SK-N-SH (cell line): ENCODE measurements at regions not wholly inside any gene's neighbourhood (a gene's known extent, or its start where the extent isn't known, plus 50 kb on each side); places are given as distances from the start of the nearest gene placed in this dataset.

Experiments used
- CTCF ChIA-PET: fragments of 300-600, 350-600 bp; formaldehyde crosslinking; extraction: SDS; loops from one replicate; lab custom pipeline; 2021; lab: Yijun Ruan, JAX
- POLR2A ChIA-PET: fragments of 350-600 bp; sonication (Branson Sonifier 250); formaldehyde crosslinking; extraction: SDS; loops from one replicate; lab custom pipeline; 2020; ENCODE audit warnings: antibody characterized with exemption, inconsistent platforms; lab: Yijun Ruan, JAX
- DNase-seq: peaks from one replicate; pipeline ENCODE4 v3.0.0; 2012
- H2AFZ ChIP-seq: fragments of 200-600 bp; sonication (generic); 2 replicates; pipeline ENCODE4 v1.8.1; 2016; ENCODE audit warnings: antibody characterized with exemption, mild to moderate bottlenecking, low read depth
- H3F3A ChIP-seq: fragments of 200-600 bp; sonication (generic); replicated peaks from 2 replicates; pipeline ENCODE3; 2016; ENCODE audit warnings: antibody characterized with exemption, mild to moderate bottlenecking; ENCODE audit not compliant: insufficient read depth
- H3K27ac ChIP-seq, 2 experiments: fragments of 200-500 bp in 1 of 2; fragments of 200-600 bp in 1 of 2; sonication (Bioruptor generic) in 1 of 2; sonication (generic), shearing (Covaris generic) in 1 of 2; 2 replicates each; pipeline versions ENCODE4 v1.5.1 to v1.6.1; 2014 to 2016; ENCODE audit warnings: low read depth in 2 of 2, inconsistent platforms in 1 of 2, low read length in 1 of 2, mild to moderate bottlenecking in 1 of 2, mixed read lengths in 1 of 2
- H3K27me3 ChIP-seq: fragments of 200-600 bp; sonication (generic), shearing (Covaris generic); 2 replicates; pipeline ENCODE4 v1.6.1; 2016; ENCODE audit warnings: mixed run types; ENCODE audit not compliant: insufficient read depth
- H3K36me3 ChIP-seq, 2 experiments: fragments of 200-500 bp in 1 of 2; fragments of 200-600 bp in 1 of 2; sonication (Bioruptor generic) in 1 of 2; sonication (generic) in 1 of 2; replicated peaks in 1 of 2; 2 replicates each; pipeline versions ENCODE3 to v1.5.1; 2014 to 2016; ENCODE audit warnings: low read length in 1 of 2, mild to moderate bottlenecking in 1 of 2; ENCODE audit not compliant: insufficient read depth in 2 of 2, control insufficient read depth in 1 of 2
- H3K4me1 ChIP-seq, 2 experiments: fragments of 200-500 bp in 1 of 2; fragments of 200-600 bp in 1 of 2; sonication (Bioruptor generic) in 1 of 2; sonication (generic), shearing (Covaris generic) in 1 of 2; 2 replicates each; pipeline versions ENCODE4 v1.5.1 to v1.6.1; 2014 to 2016; ENCODE audit warnings: low read depth in 1 of 2, low read length in 1 of 2, mixed run types in 1 of 2; ENCODE audit not compliant: insufficient read depth in 2 of 2, control insufficient read depth in 1 of 2
- H3K4me2 ChIP-seq: fragments of 200-600 bp; sonication (generic), shearing (Covaris generic); 2 replicates; pipeline ENCODE4 v1.6.1; 2017; ENCODE audit warnings: mixed run types
- H3K4me3 ChIP-seq, 2 experiments: fragments of 200-500 bp in 1 of 2; fragments of 200-600 bp in 1 of 2; sonication (Bioruptor generic) in 1 of 2; sonication (generic), shearing (Covaris generic) in 1 of 2; 2 replicates each; pipeline versions ENCODE4 v1.5.1 to v1.8.1; 2014 to 2016; ENCODE audit warnings: low read depth in 2 of 2, inconsistent platforms in 1 of 2, low read length in 1 of 2, mild to moderate bottlenecking in 1 of 2, mixed read lengths in 1 of 2, moderate library complexity in 1 of 2
- H3K79me2 ChIP-seq: fragments of 200-600 bp; sonication (generic); 2 replicates; pipeline ENCODE4 v1.8.1; 2017; ENCODE audit warnings: mild to moderate bottlenecking; ENCODE audit not compliant: insufficient read depth
- H3K9ac ChIP-seq: fragments of 200-600 bp; sonication (generic); 2 replicates; pipeline ENCODE4 v1.6.1; 2017; ENCODE audit warnings: mixed run types
- H3K9me2 ChIP-seq: fragments of 200-600 bp; sonication (generic); 2 replicates; pipeline ENCODE4 v1.6.1; 2017; ENCODE audit warnings: mixed run types
- H3K9me3 ChIP-seq: fragments of 200-600 bp; sonication (generic); 2 replicates; pipeline ENCODE4 v1.6.1; 2017; ENCODE audit warnings: mixed run types, mild to moderate bottlenecking, moderate library complexity
- H4K20me1 ChIP-seq: fragments of 200-600 bp; sonication (generic); 2 replicates; pipeline ENCODE4 v1.6.1; 2017; ENCODE audit warnings: mild to moderate bottlenecking, mixed run types; ENCODE audit not compliant: insufficient read depth
- FOXJ3 ChIP-seq: sonication (generic); formaldehyde crosslinking; IDR thresholded peaks from 2 replicates; pipeline ENCODE4 v1.5.1; 2020; ENCODE audit warnings: mild to moderate bottlenecking, missing genetic modification reagents
- FOXM1 ChIP-seq: IDR thresholded peaks from 2 replicates; pipeline ENCODE4 v1.4.0; 2012; ENCODE audit warnings: low read depth, mild to moderate bottlenecking
- POLR2AphosphoS5 ChIP-seq: IDR thresholded peaks from 2 replicates; pipeline ENCODE4 v1.6.1; 2012; ENCODE audit warnings: low read depth, low read length
- RAD21 ChIP-seq: IDR thresholded peaks from 2 replicates; pipeline ENCODE4 v1.6.1; 2012; ENCODE audit warnings: mild to moderate bottlenecking, low read length
- RFX5 ChIP-seq: IDR thresholded peaks from 2 replicates; pipeline ENCODE4 v1.6.1; 2012; ENCODE audit warnings: mild to moderate bottlenecking, improper control_type of control experiment, low read length
- SIN3A ChIP-seq: IDR thresholded peaks from 2 replicates; pipeline ENCODE4 v1.6.1; 2012; ENCODE audit warnings: low read depth, mild to moderate bottlenecking, low read length, moderate library complexity, borderline replicate concordance
- SMC3 ChIP-seq: IDR thresholded peaks from 2 replicates; pipeline ENCODE4 v1.6.1; 2012; ENCODE audit warnings: low read depth, low read length, improper control_type of control experiment
- YY1 ChIP-seq: IDR thresholded peaks from 2 replicates; pipeline ENCODE4 v1.4.0; 2012; ENCODE audit warnings: low read depth, mild to moderate bottlenecking
- ZBTB33 ChIP-seq: IDR thresholded peaks from 2 replicates; pipeline ENCODE4 v1.4.0; 2012; ENCODE audit warnings: low read depth, borderline replicate concordance
- WGBS: methylation state at CpG from one replicate; pipeline ENCODE4 v1.1.6; 2017; ENCODE audit warnings: low lambda C conversion rate; 5-methylcytosine and 5-hydroxymethylcytosine counted together
- TF ChIP-seq, protein P1 (sequence below): fragments of 150-350 bp; IDR thresholded peaks from 2 replicates; pipeline ENCODE4 v1.6.1; 2017; ENCODE audit warnings: antibody characterized with exemption, low read length, low read depth, borderline replicate concordance
- TF ChIP-seq, protein P2 (sequence below): IDR thresholded peaks from 2 replicates; pipeline ENCODE4; 2012

DNA sequence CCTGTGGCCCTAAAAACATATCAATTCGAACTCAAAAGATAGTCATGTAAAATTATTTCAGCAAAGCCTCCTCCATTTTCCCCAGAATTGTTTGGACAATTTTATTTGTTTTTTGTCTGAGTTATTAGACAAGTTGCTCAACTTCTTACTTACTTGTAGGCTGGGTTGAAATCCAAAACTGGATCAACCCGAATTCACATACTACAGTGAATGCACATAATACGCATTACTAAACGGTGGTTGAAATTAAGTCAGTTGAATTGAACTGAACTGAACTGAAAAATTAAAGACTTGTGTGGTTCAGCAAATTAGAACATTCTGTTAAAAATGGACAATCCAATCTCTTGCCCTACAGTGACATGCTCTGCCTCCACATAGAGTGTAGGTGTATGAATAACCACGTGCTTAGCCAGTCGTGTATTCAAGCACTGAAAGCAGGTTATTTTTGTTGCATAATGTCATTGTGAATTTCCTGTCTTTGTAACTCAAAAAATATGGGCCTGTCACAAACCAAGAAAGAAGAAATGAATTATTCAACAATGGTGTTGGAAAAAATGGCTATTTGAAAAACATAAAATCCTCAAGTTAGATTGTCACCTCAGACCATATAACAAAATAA is 441.0 kb downstream of the TXNL1 start (continued):
- TF ChIP-seq ZBTB33 (no peak), POLR2AphosphoS5 (no peak), RAD21 (no peak), SMC3 (no peak), FOXJ3 (no peak)
- TF ChIP-seq, protein P1, sequence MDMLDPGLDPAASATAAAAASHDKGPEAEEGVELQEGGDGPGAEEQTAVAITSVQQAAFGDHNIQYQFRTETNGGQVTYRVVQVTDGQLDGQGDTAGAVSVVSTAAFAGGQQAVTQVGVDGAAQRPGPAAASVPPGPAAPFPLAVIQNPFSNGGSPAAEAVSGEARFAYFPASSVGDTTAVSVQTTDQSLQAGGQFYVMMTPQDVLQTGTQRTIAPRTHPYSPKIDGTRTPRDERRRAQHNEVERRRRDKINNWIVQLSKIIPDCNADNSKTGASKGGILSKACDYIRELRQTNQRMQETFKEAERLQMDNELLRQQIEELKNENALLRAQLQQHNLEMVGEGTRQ = no peak

DNA sequence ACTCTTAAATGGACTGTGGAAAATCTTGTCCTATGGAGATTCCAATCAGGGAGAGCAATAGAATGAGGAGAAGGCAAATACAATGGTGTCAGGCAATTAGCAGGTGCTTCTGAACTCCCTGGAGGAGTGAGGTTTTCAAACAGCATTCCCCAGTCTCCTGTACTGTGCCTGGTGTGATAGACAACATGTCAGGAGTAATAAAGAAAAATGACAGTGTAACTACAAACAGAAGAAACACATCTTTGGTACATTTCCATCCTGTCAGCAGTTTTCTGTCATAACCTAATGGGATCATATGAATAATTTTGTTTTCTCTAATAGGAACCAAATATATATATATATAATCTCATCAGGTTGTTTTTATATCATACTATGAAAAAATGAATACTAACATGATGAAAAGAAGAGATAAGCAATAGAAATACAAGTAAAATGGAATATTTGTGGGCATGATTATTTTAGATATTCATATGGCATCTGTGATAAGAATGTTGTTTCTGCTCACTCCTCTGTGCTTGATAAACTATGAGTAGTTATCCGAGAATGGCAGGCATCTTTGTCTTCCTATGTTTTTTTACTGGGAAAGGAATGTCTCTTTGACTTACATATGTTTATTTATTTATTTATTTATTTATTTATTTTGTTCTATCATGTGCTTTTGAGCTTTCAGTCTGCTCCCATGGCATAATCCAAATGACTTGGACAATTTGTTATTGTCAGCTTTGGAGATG is 441.7 kb downstream of the TXNL1 start:
- WGBS = 63% methylated on average over 1 of the region's 1 CpG

More for the DNA sequence above, 441.7 kb downstream of the TXNL1 start:
- ChIA-PET POLR2A (no interaction called here), CTCF (no interaction called here)
- Histone ChIP-seq H4K20me1 (no peaks in the 10 kb centered on the region), H3K9ac (no peak overlapping the region), H3F3A (peaks cover 8% of the 10 kb centered on the region), H3K9me2 (no peaks in the 10 kb centered on the region), H2AFZ (no peak overlapping the region), H3K27ac (no peak overlapping the region), H3K79me2 (no peaks in the 10 kb centered on the region), H3K9me3 (no peaks in the 10 kb centered on the region), H3K4me1 (peaks cover 0 to 5% of the 10 kb centered on the region in 2 experiments; a peak in 2 of 4 replicates), H3K4me3 (no peak overlapping the region), H3K4me2 (no peak overlapping the region), H3K36me3 (no peaks in the 10 kb centered on the region), H3K27me3 (no peaks in the 10 kb centered on the region)
- TF ChIP-seq FOXM1 = no peak
- TF ChIP-seq YY1 = no peak
- no peak for TF ChIP-seq RAD21
- TF ChIP-seq RFX5 = no peak
- TF ChIP-seq, protein P2, sequence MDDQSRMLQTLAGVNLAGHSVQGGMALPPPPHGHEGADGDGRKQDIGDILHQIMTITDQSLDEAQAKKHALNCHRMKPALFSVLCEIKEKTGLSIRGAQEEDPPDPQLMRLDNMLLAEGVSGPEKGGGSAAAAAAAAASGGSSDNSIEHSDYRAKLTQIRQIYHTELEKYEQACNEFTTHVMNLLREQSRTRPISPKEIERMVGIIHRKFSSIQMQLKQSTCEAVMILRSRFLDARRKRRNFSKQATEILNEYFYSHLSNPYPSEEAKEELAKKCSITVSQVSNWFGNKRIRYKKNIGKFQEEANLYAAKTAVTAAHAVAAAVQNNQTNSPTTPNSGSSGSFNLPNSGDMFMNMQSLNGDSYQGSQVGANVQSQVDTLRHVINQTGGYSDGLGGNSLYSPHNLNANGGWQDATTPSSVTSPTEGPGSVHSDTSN = no peak
- no peak for TF ChIP-seq SIN3A
- no peak for DNase-seq
